Dermis blood vessel endothelial cell (primary cell): ENCODE measurements at regions not wholly inside any gene's neighbourhood (a gene's known extent, or its start where the extent isn't known, plus 50 kb on each side); places are given as distances from the start of the nearest gene placed in this dataset.
A peak's percentile ranks its signal among the peaks of the same experiment; 100 is the strongest.

ENCODE experiments used
- DNase-seq: peaks from one replicate; pipeline ENCODE4 v3.0.0; 2010

GRCh38 chr6:166688901-166689300, 61.9 kb upstream of the RPS6KA2 start:
- DNase-seq, result no peak

- DNase-seq, result no peak
These were observed 60.8 kb upstream of the RPS6KA2 start for GRCh38 chr6:166687879-166688205.

GRCh38 chr6:166687070-166687878, 60.2 kb upstream of the RPS6KA2 start:
- no peak for DNase-seq

GRCh38 chr6:166686317-166686716, 59.3 kb upstream of the RPS6KA2 start:
- no peak for DNase-seq

- no peak for DNase-seq
These were observed 57.8 kb upstream of the RPS6KA2 start for GRCh38 chr6:166684866-166685265.

GRCh38 chr6:166684170-166684569, 57.1 kb upstream of the RPS6KA2 start:
- no peak for DNase-seq

- DNase-seq, result peak; percentile 75
These were observed 56.4 kb upstream of the RPS6KA2 start for GRCh38 chr6:166683477-166683876.

GRCh38 chr6:166679566-166679965, 52.5 kb upstream of the RPS6KA2 start:
- DNase-seq, result no peak

- no peak for DNase-seq
These were observed 51.4 kb upstream of the RPS6KA2 start for GRCh38 chr6:166678426-166678825.

GRCh38 chr6:166677941-166678340, 50.9 kb upstream of the RPS6KA2 start:
- DNase-seq, result no peak
